HG03521 (cell line): ENCODE measurements at regions not wholly inside any gene's neighbourhood (a gene's known extent, or its start where the extent isn't known, plus 50 kb on each side); places are given as distances from the start of the nearest gene placed in this dataset.

ENCODE experiments used
- ATAC-seq: cut with Tn5 transposase; IDR thresholded peaks from one replicate; pipeline ENCODE4 v1.9.1; 2021; ENCODE audit warnings: mild to moderate bottlenecking, moderate library complexity; ENCODE audit not compliant: unreplicated experiment

GRCh38 chr1:219120624-219121544 lies 52.8 kb upstream of the LYPLAL1 start:
- no peak for ATAC-seq

GRCh38 chr1:219121679-219122078 lies 52.0 kb upstream of the LYPLAL1 start:
- ATAC-seq: no peak

- no peak for ATAC-seq
Observed at GRCh38 chr1:219123036-219123435, 50.6 kb upstream of the LYPLAL1 start.
